Chondrocyte (in vitro differentiated cells): ENCODE measurements at regions not wholly inside any gene's neighbourhood (a gene's known extent, or its start where the extent isn't known, plus 50 kb on each side); places are given as distances from the start of the nearest gene placed in this dataset.

Experiments used
- DNase-seq: peaks from one replicate; pipeline ENCODE4 v3.0.0; 2021; ENCODE audit warnings: mixed read lengths, low spot score
- H3K27ac Mint-ChIP-seq: one replicate; pipeline ENCODE4 v1.8.0; 2021; ENCODE audit warnings: mild to moderate bottlenecking, moderate library complexity, mixed read lengths; ENCODE audit not compliant: unreplicated experiment
- H3K27me3 Mint-ChIP-seq: 2 replicates; pipeline ENCODE4 v1.8.0; 2021; ENCODE audit warnings: low read depth, mixed read lengths
- H3K36me3 Mint-ChIP-seq: 2 replicates; pipeline ENCODE4 v1.8.0; 2021; ENCODE audit warnings: low read depth, mixed read lengths
- H3K4me1 Mint-ChIP-seq: 2 replicates; pipeline ENCODE4 v1.8.0; 2021; ENCODE audit warnings: low read depth, mild to moderate bottlenecking, mixed read lengths
- H3K4me3 Mint-ChIP-seq: one replicate; pipeline ENCODE4 v1.8.0; 2021; ENCODE audit warnings: mild to moderate bottlenecking, moderate library complexity, mixed read lengths; ENCODE audit not compliant: unreplicated experiment
- H3K9me3 Mint-ChIP-seq: 2 replicates; pipeline ENCODE4 v1.8.0; 2021; ENCODE audit warnings: low read depth, mixed read lengths
- TF ChIP-seq, protein P1 (sequence below): fragments of 200-600 bp; sonication (generic); IDR thresholded peaks from 2 replicates; pipeline ENCODE4 v1.5.0; 2021; ENCODE audit warnings: antibody characterized with exemption, mild to moderate bottlenecking, moderate library complexity

GRCh38 chr14:98182393-98183055 is 1089.5 kb downstream of the BCL11B start:
- H3K27ac Mint-ChIP-seq: no peak overlapping the region

DNA sequence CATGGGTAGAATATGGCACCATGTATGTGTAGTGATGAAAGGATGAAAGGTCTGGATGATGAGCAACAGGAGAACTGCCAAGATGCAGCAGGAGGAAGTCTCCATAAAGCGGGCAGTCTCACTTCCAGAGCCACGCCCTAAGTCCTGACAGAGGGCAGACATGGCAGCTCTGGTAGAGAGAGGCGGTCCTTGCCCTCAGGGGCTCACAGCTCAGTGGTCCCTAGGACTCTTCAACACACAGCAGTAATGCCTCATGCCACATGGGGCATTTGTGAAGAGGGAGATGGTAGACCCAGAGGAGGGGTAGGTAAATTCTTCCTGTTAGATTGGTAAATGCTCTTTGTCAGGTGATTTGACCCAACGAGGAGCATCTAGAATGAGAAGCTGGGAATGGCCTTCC is 1088.4 kb downstream of the BCL11B start:
- H3K27ac Mint-ChIP-seq: no peak overlapping the region
- H3K27me3 Mint-ChIP-seq: peaks cover 3% of the 10 kb centered on the region
- H3K36me3 Mint-ChIP-seq: no peaks in the 10 kb centered on the region
- no peaks in the 10 kb centered on the region for H3K9me3 Mint-ChIP-seq
- H3K4me1 Mint-ChIP-seq: peaks cover 2% of the 10 kb centered on the region
- TF ChIP-seq, protein P1, sequence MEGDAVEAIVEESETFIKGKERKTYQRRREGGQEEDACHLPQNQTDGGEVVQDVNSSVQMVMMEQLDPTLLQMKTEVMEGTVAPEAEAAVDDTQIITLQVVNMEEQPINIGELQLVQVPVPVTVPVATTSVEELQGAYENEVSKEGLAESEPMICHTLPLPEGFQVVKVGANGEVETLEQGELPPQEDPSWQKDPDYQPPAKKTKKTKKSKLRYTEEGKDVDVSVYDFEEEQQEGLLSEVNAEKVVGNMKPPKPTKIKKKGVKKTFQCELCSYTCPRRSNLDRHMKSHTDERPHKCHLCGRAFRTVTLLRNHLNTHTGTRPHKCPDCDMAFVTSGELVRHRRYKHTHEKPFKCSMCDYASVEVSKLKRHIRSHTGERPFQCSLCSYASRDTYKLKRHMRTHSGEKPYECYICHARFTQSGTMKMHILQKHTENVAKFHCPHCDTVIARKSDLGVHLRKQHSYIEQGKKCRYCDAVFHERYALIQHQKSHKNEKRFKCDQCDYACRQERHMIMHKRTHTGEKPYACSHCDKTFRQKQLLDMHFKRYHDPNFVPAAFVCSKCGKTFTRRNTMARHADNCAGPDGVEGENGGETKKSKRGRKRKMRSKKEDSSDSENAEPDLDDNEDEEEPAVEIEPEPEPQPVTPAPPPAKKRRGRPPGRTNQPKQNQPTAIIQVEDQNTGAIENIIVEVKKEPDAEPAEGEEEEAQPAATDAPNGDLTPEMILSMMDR: no peak
- H3K4me3 Mint-ChIP-seq: no peak overlapping the region
- DNase-seq: no peak

More at GRCh38 chr14:98182393-98183055, 1089.5 kb downstream of the BCL11B start:
- H3K4me3 Mint-ChIP-seq: no peak overlapping the region
- DNase-seq: no peak
- TF ChIP-seq, protein P1: no peak
- no peaks in the 10 kb centered on the region for H3K36me3 Mint-ChIP-seq
- H3K27me3 Mint-ChIP-seq: peaks cover under 1% of the 10 kb centered on the region
- peaks cover 2% of the 10 kb centered on the region for H3K4me1 Mint-ChIP-seq
- H3K9me3 Mint-ChIP-seq: no peaks in the 10 kb centered on the region

DNA sequence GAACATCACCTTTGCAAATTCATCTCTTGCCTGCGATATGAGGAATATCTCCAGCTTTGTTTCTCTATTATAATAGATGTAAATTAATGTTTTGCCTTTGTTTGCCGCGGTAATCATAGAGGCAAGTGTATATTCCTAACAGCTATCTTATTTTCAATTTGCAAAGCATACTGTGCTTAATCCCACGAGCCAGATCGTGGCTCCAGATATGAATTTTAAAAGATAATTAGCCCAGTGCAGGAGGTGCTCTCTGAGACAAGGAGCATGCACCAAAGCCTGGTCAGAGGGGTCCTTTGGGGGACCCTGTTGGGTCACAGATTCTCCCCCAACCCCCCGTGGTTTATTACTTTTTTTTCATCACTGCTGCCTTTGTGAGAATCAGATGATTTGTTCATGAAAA is 1087.5 kb downstream of the BCL11B start:
- no peaks in the 10 kb centered on the region for H3K36me3 Mint-ChIP-seq
- no peak for DNase-seq
- H3K27me3 Mint-ChIP-seq: peaks cover 5% of the 10 kb centered on the region
- H3K4me1 Mint-ChIP-seq: peaks cover 2% of the 10 kb centered on the region
- H3K9me3 Mint-ChIP-seq: no peaks in the 10 kb centered on the region
- H3K27ac Mint-ChIP-seq: no peak overlapping the region
- no peak overlapping the region for H3K4me3 Mint-ChIP-seq
- TF ChIP-seq, protein P1: no peak

DNA sequence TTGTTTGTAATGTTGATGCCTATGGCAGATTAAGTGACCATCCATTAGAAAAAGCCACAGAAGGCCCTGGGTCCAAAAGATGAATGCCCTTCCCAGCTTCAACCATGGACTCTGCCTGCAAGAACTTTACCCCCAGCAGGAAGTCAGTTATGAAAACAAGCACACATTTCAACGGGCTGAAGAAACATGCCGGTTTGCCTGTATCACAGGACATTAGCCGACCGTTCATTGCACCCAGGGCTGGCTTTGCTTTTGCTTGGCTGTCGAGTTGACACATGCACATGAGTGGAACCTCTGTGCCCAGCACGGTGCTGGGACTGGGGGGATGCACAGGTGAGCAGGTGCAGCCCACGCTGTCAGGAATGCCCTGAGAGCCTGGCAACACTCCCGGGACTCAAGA is 1087.0 kb downstream of the BCL11B start:
- TF ChIP-seq, protein P1: no peak
- DNase-seq: no peak
- no peaks in the 10 kb centered on the region for H3K9me3 Mint-ChIP-seq
- peaks cover 2% of the 10 kb centered on the region for H3K4me1 Mint-ChIP-seq
- H3K27ac Mint-ChIP-seq: no peak overlapping the region
- peaks cover 5% of the 10 kb centered on the region for H3K27me3 Mint-ChIP-seq
- no peaks in the 10 kb centered on the region for H3K36me3 Mint-ChIP-seq
- no peak overlapping the region for H3K4me3 Mint-ChIP-seq

GRCh38 chr14:98186140-98186539 is 1085.9 kb downstream of the BCL11B start:
- Mint-ChIP-seq H3K4me3 (no peak overlapping the region), H3K27ac (no peak overlapping the region), H3K36me3 (no peaks in the 10 kb centered on the region), H3K4me1 (peaks cover 2% of the 10 kb centered on the region), H3K27me3 (peaks cover 5% of the 10 kb centered on the region), H3K9me3 (no peaks in the 10 kb centered on the region)
- TF ChIP-seq, protein P1: no peak
- DNase-seq: no peak
